Fibroblast of lung (primary cell): ENCODE measurements at regions not wholly inside any gene's neighbourhood (a gene's known extent, or its start where the extent isn't known, plus 50 kb on each side); places are given as distances from the start of the nearest gene placed in this dataset.
A peak's percentile ranks its signal among the peaks of the same experiment; 100 is the strongest.

ENCODE experiments used
- DNase-seq, 2 donors: peaks; one replicate each; pipeline versions ENCODE4 v3.0.0 to v3.0.0-alpha.2; 2010; ENCODE audit warnings: low read depth in 2 of 2
- H2AFZ ChIP-seq: 2 replicates; pipeline ENCODE4 v1.5.1; 2012; ENCODE audit warnings: low read length, control low read depth, inconsistent platforms
- H3K27ac ChIP-seq: 2 replicates; pipeline ENCODE4 v1.5.1; 2011; ENCODE audit warnings: low read length, control low read depth; ENCODE audit not compliant: insufficient read depth
- H3K27me3 ChIP-seq: 2 replicates; pipeline ENCODE4 v1.5.1; 2011; ENCODE audit warnings: mild to moderate bottlenecking, low read length; ENCODE audit not compliant: control insufficient read depth, insufficient read depth
- H3K36me3 ChIP-seq: 2 replicates; pipeline ENCODE4 v1.5.1; 2011; ENCODE audit warnings: low read length; ENCODE audit not compliant: control insufficient read depth, insufficient read depth
- H3K4me1 ChIP-seq: 2 replicates; pipeline ENCODE4 v1.5.1; 2011; ENCODE audit warnings: low read length; ENCODE audit not compliant: control insufficient read depth, insufficient read depth; ENCODE audit errors: extremely low read depth
- H3K4me2 ChIP-seq: 2 replicates; pipeline ENCODE4 v1.5.1; 2011; ENCODE audit warnings: low read length, control low read depth; ENCODE audit not compliant: insufficient read depth; ENCODE audit errors: extremely low read depth
- H3K4me3 ChIP-seq, 4 experiments: fragments of 200-600 bp in 1 of 4; sonication (generic) in 1 of 4; replicated peaks in 1 of 4; 2 replicates each; pipeline ENCODE4 v1.5.1; 2011 to 2016; ENCODE audit warnings: low read length in 4 of 4, low read depth in 3 of 4, mild to moderate bottlenecking in 3 of 4, control low read depth in 2 of 4, inconsistent platforms in 1 of 4, mixed read lengths in 1 of 4; ENCODE audit not compliant: insufficient read depth in 1 of 4; ENCODE audit errors: control extremely low read depth in 1 of 4
- H3K79me2 ChIP-seq: 2 replicates; pipeline ENCODE4 v1.5.1; 2012; ENCODE audit warnings: mild to moderate bottlenecking, low read length, inconsistent platforms; ENCODE audit not compliant: control insufficient read depth, insufficient read depth
- H3K9ac ChIP-seq: 2 replicates; pipeline ENCODE4 v1.5.1; 2011; ENCODE audit warnings: mild to moderate bottlenecking, low read length, control low read depth; ENCODE audit not compliant: insufficient read depth
- H3K9me3 ChIP-seq: 2 replicates; pipeline ENCODE4 v1.5.1; 2012; ENCODE audit warnings: low read depth, low read length; ENCODE audit not compliant: control insufficient read depth, insufficient read depth
- H4K20me1 ChIP-seq: 2 replicates; pipeline ENCODE4 v1.5.1; 2011; ENCODE audit warnings: low read length; ENCODE audit not compliant: control insufficient read depth, insufficient read depth; ENCODE audit errors: extremely low read depth
- EZH2 ChIP-seq: IDR thresholded peaks from 2 replicates; pipeline ENCODE4 v1.5.1; 2012; ENCODE audit warnings: low read length, control low read depth, mild to moderate bottlenecking; ENCODE audit errors: missing control alignments
- TF ChIP-seq, protein P1 (sequence below), 2 donors: IDR thresholded peaks in 1 of 2; conservative IDR thresholded peaks in 1 of 2; 1 replicate in 1 of 2; 2 replicates in 1 of 2; pipeline ENCODE4 v1.5.1; 2011 to 2012; ENCODE audit warnings: low read length in 2 of 2, control low read depth in 1 of 2, inconsistent platforms in 1 of 2, low read depth in 1 of 2, mild to moderate bottlenecking in 1 of 2

DNA sequence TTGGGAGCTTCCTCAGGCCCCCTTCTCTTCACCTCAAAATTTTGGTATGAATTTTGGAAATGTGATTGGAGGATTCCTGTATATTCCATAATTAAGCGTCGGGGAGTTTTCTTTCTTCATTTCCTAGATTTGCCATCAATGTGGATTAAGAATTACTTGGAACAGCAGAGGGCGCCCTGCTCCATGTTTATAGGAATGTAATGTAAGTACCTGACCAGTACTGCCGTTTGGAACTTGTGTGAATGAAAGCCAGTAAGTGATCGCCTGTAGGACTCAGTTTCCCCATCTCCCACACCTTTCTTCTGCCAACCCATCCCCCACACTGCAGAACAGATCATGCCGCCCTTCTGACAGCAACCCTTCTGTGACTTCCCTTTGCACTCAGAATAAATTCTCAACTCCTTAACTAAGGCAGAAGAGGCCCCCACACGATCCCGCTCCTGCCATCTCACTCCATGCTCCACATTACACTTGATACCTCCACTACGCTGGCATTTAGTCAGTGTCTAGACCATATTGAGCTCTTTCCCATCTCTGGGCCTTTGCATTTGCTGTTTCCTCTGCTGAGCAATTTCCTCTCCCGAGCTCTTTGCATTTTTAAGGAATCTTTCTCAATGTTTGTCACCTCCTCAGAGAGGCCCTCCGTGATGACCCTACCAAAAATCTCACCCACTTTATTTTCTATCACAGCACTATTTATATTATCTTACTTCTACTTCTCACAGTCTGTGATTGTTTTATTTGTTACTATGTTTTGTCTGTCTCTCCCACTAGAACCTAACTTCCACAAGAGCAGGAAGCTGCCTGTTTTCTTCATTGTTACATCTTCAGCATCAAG is 79.5 kb upstream of the HTR4 start:
- Histone ChIP-seq H2AFZ (no peak overlapping the region), H3K27ac (no peak overlapping the region), H3K9me3 (no peaks in the 10 kb centered on the region), H3K4me1 (peaks cover 3% of the 10 kb centered on the region), H3K4me2 (no peak overlapping the region), H3K36me3 (no peaks in the 10 kb centered on the region), H3K4me3 (no peak overlapping the region), H4K20me1 (no peaks in the 10 kb centered on the region), H3K9ac (no peak overlapping the region), H3K27me3 (no peaks in the 10 kb centered on the region), H3K79me2 (no peaks in the 10 kb centered on the region)
- peak; percentile 74 to 90 for DNase-seq
- TF ChIP-seq EZH2: no peak
- TF ChIP-seq, protein P1, sequence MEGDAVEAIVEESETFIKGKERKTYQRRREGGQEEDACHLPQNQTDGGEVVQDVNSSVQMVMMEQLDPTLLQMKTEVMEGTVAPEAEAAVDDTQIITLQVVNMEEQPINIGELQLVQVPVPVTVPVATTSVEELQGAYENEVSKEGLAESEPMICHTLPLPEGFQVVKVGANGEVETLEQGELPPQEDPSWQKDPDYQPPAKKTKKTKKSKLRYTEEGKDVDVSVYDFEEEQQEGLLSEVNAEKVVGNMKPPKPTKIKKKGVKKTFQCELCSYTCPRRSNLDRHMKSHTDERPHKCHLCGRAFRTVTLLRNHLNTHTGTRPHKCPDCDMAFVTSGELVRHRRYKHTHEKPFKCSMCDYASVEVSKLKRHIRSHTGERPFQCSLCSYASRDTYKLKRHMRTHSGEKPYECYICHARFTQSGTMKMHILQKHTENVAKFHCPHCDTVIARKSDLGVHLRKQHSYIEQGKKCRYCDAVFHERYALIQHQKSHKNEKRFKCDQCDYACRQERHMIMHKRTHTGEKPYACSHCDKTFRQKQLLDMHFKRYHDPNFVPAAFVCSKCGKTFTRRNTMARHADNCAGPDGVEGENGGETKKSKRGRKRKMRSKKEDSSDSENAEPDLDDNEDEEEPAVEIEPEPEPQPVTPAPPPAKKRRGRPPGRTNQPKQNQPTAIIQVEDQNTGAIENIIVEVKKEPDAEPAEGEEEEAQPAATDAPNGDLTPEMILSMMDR (conservative IDR thresholded peaks at IDR 0.05 in 1 of 2, IDR thresholded peaks at IDR 0.05 in 1 of 2; ENCODE audit: low read depth in 1 of 2, low read length in 2 of 2): peak; percentile 58 to 66

DNA sequence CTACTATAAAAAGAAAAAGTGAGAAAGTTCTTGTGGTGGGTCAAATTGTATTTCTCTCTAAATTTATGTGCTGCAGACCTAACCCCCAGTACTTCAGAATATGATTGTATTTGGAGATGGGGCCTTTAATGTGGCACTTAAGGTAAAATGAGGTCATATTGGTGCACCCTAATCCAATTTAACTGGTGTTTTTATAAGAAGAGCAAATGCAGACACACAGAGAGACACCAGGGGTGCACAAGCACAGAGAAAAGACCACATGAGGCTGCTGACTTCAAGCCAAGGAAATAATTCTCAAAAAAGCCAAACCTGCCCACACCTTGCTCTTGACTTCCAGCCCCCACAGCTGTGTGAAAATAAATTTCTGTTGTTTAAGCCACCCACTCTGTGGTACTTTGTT is 80.2 kb upstream of the HTR4 start:
- TF ChIP-seq EZH2: no peak
- TF ChIP-seq, protein P1 (conservative IDR thresholded peaks at IDR 0.05 in 1 of 2, IDR thresholded peaks at IDR 0.05 in 1 of 2; ENCODE audit: low read depth in 1 of 2, low read length in 2 of 2): no peak
- H3K79me2 ChIP-seq: no peaks in the 10 kb centered on the region
- H3K9ac ChIP-seq: no peak overlapping the region
- H3K9me3 ChIP-seq: no peaks in the 10 kb centered on the region
- H3K4me1 ChIP-seq: peaks cover 3% of the 10 kb centered on the region
- H3K36me3 ChIP-seq: no peaks in the 10 kb centered on the region
- H3K27ac ChIP-seq: no peak overlapping the region
- DNase-seq: no peak
- no peak overlapping the region for H3K4me3 ChIP-seq
- no peak overlapping the region for H3K4me2 ChIP-seq
- no peaks in the 10 kb centered on the region for H4K20me1 ChIP-seq
- no peak overlapping the region for H2AFZ ChIP-seq
- no peaks in the 10 kb centered on the region for H3K27me3 ChIP-seq

DNA sequence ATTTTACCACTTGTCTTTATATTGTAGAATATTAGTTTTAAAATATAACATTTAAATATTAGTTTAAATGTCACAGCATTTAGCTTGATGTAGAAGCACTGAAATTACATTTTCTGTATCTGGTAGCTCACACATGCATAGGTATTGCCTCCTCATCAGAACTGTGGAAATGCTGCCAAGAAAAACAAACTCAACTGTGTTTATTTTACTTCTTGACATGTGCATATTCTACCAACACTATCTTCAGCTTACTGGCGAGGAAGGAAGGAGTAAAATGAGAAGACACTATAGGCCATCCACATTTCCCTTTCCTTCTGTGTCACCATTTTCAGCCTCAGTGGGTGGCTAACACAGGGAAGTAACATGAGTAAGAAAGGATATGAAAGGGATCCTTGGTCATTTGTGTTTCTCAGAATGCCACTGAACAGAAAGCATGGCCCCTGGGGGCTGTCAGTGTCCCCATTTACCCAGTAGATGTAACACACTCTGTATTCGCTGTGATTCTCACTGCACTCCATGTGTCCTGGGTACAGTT is 81.0 kb upstream of the HTR4 start:
- H3K27ac ChIP-seq: no peak overlapping the region
- no peaks in the 10 kb centered on the region for H3K9me3 ChIP-seq
- peak; percentile 17 to 38 for DNase-seq
- H3K36me3 ChIP-seq: no peaks in the 10 kb centered on the region
- H2AFZ ChIP-seq: no peak overlapping the region
- no peaks in the 10 kb centered on the region for H3K79me2 ChIP-seq
- H4K20me1 ChIP-seq: no peaks in the 10 kb centered on the region
- H3K4me1 ChIP-seq: peaks cover 4% of the 10 kb centered on the region
- H3K27me3 ChIP-seq: no peaks in the 10 kb centered on the region
- no peak overlapping the region for H3K4me2 ChIP-seq
- TF ChIP-seq, protein P1 (conservative IDR thresholded peaks at IDR 0.05 in 1 of 2, IDR thresholded peaks at IDR 0.05 in 1 of 2; ENCODE audit: low read depth in 1 of 2, low read length in 2 of 2): no peak
- no peak for TF ChIP-seq EZH2
- H3K4me3 ChIP-seq: no peak overlapping the region
- no peak overlapping the region for H3K9ac ChIP-seq
